Vagina (tissue), 2 donors: ENCODE measurements at regions not wholly inside any gene's neighbourhood (a gene's known extent, or its start where the extent isn't known, plus 50 kb on each side); places are given as distances from the start of the nearest gene placed in this dataset.

Experiments
- DNase-seq, 2 donors: peaks; one replicate each; pipeline ENCODE4 v3.0.0-alpha.2; 2017; ENCODE audit errors: extremely low spot score in 2 of 2
- H3K27ac ChIP-seq: fragments of 200-600 bp; sonication (generic); one replicate; pipeline ENCODE4 v1.5.1; 2019
- H3K27me3 ChIP-seq: fragments of 200-600 bp; sonication (generic); one replicate; pipeline ENCODE4 v1.5.1; 2019
- H3K36me3 ChIP-seq, 2 donors: fragments of 200-600 bp; sonication (generic); one replicate each; pipeline ENCODE4 v1.5.1; 2017 to 2019
- H3K4me1 ChIP-seq: fragments of 200-600 bp; sonication (generic); one replicate; pipeline ENCODE4 v1.5.1; 2019
- H3K4me3 ChIP-seq, 2 donors: fragments of 200-600 bp; sonication (generic); 1 replicate in 1 of 2; 2 replicates in 1 of 2; pipeline ENCODE4 v1.5.1; 2016 to 2019
- H3K9me3 ChIP-seq: fragments of 200-600 bp; sonication (generic); one replicate; pipeline ENCODE4 v1.5.1; 2019
- CTCF ChIP-seq, 3 experiments: fragments of 450-650 bp in 2 of 3; fragments of 200-600 bp in 1 of 3; sonication (generic) in 1 of 3; IDR thresholded peaks; one replicate each; pipeline ENCODE4 v1.5.1; 2017 to 2019; ENCODE audit warnings: antibody characterized with exemption in 3 of 3, mild to moderate bottlenecking in 2 of 3, moderate library complexity in 2 of 3
- POLR2A ChIP-seq, 2 donors: fragments of 450-650 bp; IDR thresholded peaks; one replicate each; pipeline ENCODE4 v1.6.1; 2017; ENCODE audit warnings: antibody characterized with exemption in 2 of 2, mild to moderate bottlenecking in 2 of 2, moderate library complexity in 2 of 2
- POLR2AphosphoS5 ChIP-seq, 2 donors: sonication (generic); formaldehyde crosslinking; IDR thresholded peaks; one replicate each; pipeline ENCODE4 v1.9.0; 2017; ENCODE audit warnings: antibody characterized with exemption in 2 of 2, mild to moderate bottlenecking in 2 of 2, low read depth in 1 of 2; ENCODE audit not compliant: insufficient read depth in 1 of 2
- intact Hi-C: fragments of 100-400 bp; cut with DNase I; formaldehyde crosslinking; loops from one replicate; pipeline ENCODE4 v1.15.1; 2023

DNA sequence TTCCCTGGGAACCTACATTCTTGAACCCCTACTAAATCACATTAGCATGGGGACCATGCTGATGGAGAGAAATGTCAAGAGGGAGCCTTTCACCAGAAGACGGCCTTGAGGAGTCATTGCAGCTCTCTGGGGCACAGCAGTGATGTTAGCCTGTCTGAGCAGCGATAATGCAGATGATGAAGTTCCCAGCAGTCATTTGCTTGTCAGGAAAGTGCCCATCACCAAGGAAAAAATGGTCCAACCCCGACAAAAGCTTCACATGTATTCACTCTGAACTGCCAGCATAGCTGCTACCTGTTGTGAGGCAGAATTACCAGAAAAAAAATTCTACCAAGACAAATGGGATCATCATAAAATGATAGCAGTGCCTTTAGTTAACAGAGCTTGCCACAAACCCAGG lies 238.4 kb upstream of the UMPS start:
- H3K27me3 ChIP-seq: no peaks in the 10 kb centered on the region
- no peaks in the 10 kb centered on the region for H3K4me1 ChIP-seq
- H3K27ac ChIP-seq: no peak overlapping the region
- H3K4me3 ChIP-seq: no peak overlapping the region
- no peak for TF ChIP-seq POLR2AphosphoS5 (IDR thresholded peaks at IDR 0.05; ENCODE audit: insufficient read depth in 1 of 2, low read depth in 1 of 2)
- TF ChIP-seq CTCF (IDR thresholded peaks at IDR 0.05): no peak
- no peak for TF ChIP-seq POLR2A (IDR thresholded peaks at IDR 0.05)
- no peak for DNase-seq
- H3K36me3 ChIP-seq: no peaks in the 10 kb centered on the region
- intact Hi-C loops: no loop called here
- H3K9me3 ChIP-seq: no peaks in the 10 kb centered on the region

DNA sequence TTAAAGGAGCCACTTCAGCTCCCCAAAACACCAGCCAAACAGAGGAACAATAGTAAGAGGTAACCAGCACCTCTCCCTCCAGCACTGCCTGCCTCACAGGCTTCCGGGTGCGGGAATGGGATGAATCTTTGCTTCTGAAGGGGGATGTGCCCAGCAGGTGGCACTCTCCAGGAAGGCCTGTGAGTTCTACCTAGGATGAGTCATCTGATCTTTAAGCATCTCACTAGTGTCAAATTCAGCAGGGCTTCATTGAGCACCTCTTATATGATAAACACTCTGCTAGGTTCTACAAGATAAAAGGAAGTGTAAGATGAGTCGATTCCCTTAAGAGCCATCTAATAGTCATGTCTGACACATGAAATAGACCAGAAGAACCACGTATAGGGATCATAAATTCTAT lies 237.4 kb upstream of the UMPS start:
- H3K9me3 ChIP-seq: no peaks in the 10 kb centered on the region
- TF ChIP-seq POLR2AphosphoS5 (IDR thresholded peaks at IDR 0.05; ENCODE audit: insufficient read depth in 1 of 2, low read depth in 1 of 2): no peak
- no peak for TF ChIP-seq CTCF (IDR thresholded peaks at IDR 0.05)
- TF ChIP-seq POLR2A (IDR thresholded peaks at IDR 0.05): no peak
- no peaks in the 10 kb centered on the region for H3K27me3 ChIP-seq
- DNase-seq: no peak
- H3K36me3 ChIP-seq: no peaks in the 10 kb centered on the region
- no peak overlapping the region for H3K27ac ChIP-seq
- H3K4me3 ChIP-seq: no peak overlapping the region
- intact Hi-C loops: no loop called here
- no peaks in the 10 kb centered on the region for H3K4me1 ChIP-seq

DNA sequence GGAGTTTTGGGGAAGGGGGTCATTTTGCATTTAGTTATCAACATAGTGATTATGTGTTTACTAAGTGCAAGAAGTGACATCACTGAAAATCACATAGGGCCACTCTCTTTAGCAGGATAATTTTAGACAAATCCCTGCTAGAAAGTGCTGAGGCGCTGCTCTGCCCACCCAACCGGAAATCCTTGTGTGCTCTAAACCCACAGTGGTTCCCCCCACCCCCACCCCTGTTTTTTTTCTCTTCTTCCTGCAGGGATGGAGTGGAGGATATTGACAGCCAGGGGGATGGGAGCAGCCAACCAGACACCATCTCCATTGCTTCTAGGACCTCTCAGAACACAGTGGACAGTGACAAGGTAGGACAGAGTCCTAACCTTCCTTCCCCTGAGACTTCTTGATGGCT lies 234.2 kb upstream of the UMPS start:
- no peak for DNase-seq
- no peak for TF ChIP-seq CTCF (IDR thresholded peaks at IDR 0.05)
- no peak for TF ChIP-seq POLR2A (IDR thresholded peaks at IDR 0.05)
- no peak for TF ChIP-seq POLR2AphosphoS5 (IDR thresholded peaks at IDR 0.05; ENCODE audit: insufficient read depth in 1 of 2, low read depth in 1 of 2)
- H3K4me3 ChIP-seq: no peak overlapping the region
- H3K27ac ChIP-seq: no peak overlapping the region
- no peaks in the 10 kb centered on the region for H3K4me1 ChIP-seq
- no peaks in the 10 kb centered on the region for H3K27me3 ChIP-seq
- intact Hi-C loops: no loop called here
- no peaks in the 10 kb centered on the region for H3K36me3 ChIP-seq
- H3K9me3 ChIP-seq: no peaks in the 10 kb centered on the region

GRCh38 chr3:124497487-124497886 lies 232.8 kb upstream of the UMPS start:
- Histone ChIP-seq H3K36me3 (no peaks in the 10 kb centered on the region), H3K4me1 (no peaks in the 10 kb centered on the region), H3K27me3 (no peaks in the 10 kb centered on the region), H3K4me3 (no peak overlapping the region), H3K9me3 (no peaks in the 10 kb centered on the region), H3K27ac (no peak overlapping the region)
- no peak for TF ChIP-seq CTCF (IDR thresholded peaks at IDR 0.05)
- no peak for TF ChIP-seq POLR2A (IDR thresholded peaks at IDR 0.05)
- TF ChIP-seq POLR2AphosphoS5 (IDR thresholded peaks at IDR 0.05; ENCODE audit: insufficient read depth in 1 of 2, low read depth in 1 of 2): no peak
- intact Hi-C loops: no loop called here
- DNase-seq: no peak

GRCh38 chr3:124498891-124499290 lies 231.4 kb upstream of the UMPS start:
- intact Hi-C loops: no loop called here
- H3K9me3 ChIP-seq: no peaks in the 10 kb centered on the region
- TF ChIP-seq POLR2A (IDR thresholded peaks at IDR 0.05) (no peak), POLR2AphosphoS5 (IDR thresholded peaks at IDR 0.05; ENCODE audit: insufficient read depth in 1 of 2, low read depth in 1 of 2) (no peak), CTCF (IDR thresholded peaks at IDR 0.05) (no peak)
- DNase-seq: no peak
- H3K36me3 ChIP-seq: no peaks in the 10 kb centered on the region
- no peaks in the 10 kb centered on the region for H3K27me3 ChIP-seq
- H3K4me3 ChIP-seq: no peak overlapping the region
- H3K4me1 ChIP-seq: no peaks in the 10 kb centered on the region
- no peak overlapping the region for H3K27ac ChIP-seq
